SK-N-SH (cell line): ENCODE measurements at regions not wholly inside any gene's neighbourhood (a gene's known extent, or its start where the extent isn't known, plus 50 kb on each side); places are given as distances from the start of the nearest gene placed in this dataset.
A peak's percentile ranks its signal among the peaks of the same experiment; 100 is the strongest.

Experiments used
- CTCF ChIA-PET: fragments of 300-600, 350-600 bp; formaldehyde crosslinking; extraction: SDS; loops from one replicate; lab custom pipeline; 2021; lab: Yijun Ruan, JAX
- POLR2A ChIA-PET: fragments of 350-600 bp; sonication (Branson Sonifier 250); formaldehyde crosslinking; extraction: SDS; loops from one replicate; lab custom pipeline; 2020; ENCODE audit warnings: antibody characterized with exemption, inconsistent platforms; lab: Yijun Ruan, JAX
- DNase-seq: peaks from one replicate; pipeline ENCODE4 v3.0.0; 2012
- H2AFZ ChIP-seq: fragments of 200-600 bp; sonication (generic); 2 replicates; pipeline ENCODE4 v1.8.1; 2016; ENCODE audit warnings: antibody characterized with exemption, mild to moderate bottlenecking, low read depth
- H3F3A ChIP-seq: fragments of 200-600 bp; sonication (generic); replicated peaks from 2 replicates; pipeline ENCODE3; 2016; ENCODE audit warnings: antibody characterized with exemption, mild to moderate bottlenecking; ENCODE audit not compliant: insufficient read depth
- H3K27ac ChIP-seq, 2 experiments: fragments of 200-500 bp in 1 of 2; fragments of 200-600 bp in 1 of 2; sonication (Bioruptor generic) in 1 of 2; sonication (generic), shearing (Covaris generic) in 1 of 2; 2 replicates each; pipeline versions ENCODE4 v1.5.1 to v1.6.1; 2014 to 2016; ENCODE audit warnings: low read depth in 2 of 2, inconsistent platforms in 1 of 2, low read length in 1 of 2, mild to moderate bottlenecking in 1 of 2, mixed read lengths in 1 of 2
- H3K27me3 ChIP-seq: fragments of 200-600 bp; sonication (generic), shearing (Covaris generic); 2 replicates; pipeline ENCODE4 v1.6.1; 2016; ENCODE audit warnings: mixed run types; ENCODE audit not compliant: insufficient read depth
- H3K36me3 ChIP-seq, 2 experiments: fragments of 200-500 bp in 1 of 2; fragments of 200-600 bp in 1 of 2; sonication (Bioruptor generic) in 1 of 2; sonication (generic) in 1 of 2; replicated peaks in 1 of 2; 2 replicates each; pipeline versions ENCODE3 to v1.5.1; 2014 to 2016; ENCODE audit warnings: low read length in 1 of 2, mild to moderate bottlenecking in 1 of 2; ENCODE audit not compliant: insufficient read depth in 2 of 2, control insufficient read depth in 1 of 2
- H3K4me1 ChIP-seq, 2 experiments: fragments of 200-500 bp in 1 of 2; fragments of 200-600 bp in 1 of 2; sonication (Bioruptor generic) in 1 of 2; sonication (generic), shearing (Covaris generic) in 1 of 2; 2 replicates each; pipeline versions ENCODE4 v1.5.1 to v1.6.1; 2014 to 2016; ENCODE audit warnings: low read depth in 1 of 2, low read length in 1 of 2, mixed run types in 1 of 2; ENCODE audit not compliant: insufficient read depth in 2 of 2, control insufficient read depth in 1 of 2
- H3K4me2 ChIP-seq: fragments of 200-600 bp; sonication (generic), shearing (Covaris generic); 2 replicates; pipeline ENCODE4 v1.6.1; 2017; ENCODE audit warnings: mixed run types
- H3K4me3 ChIP-seq, 2 experiments: fragments of 200-500 bp in 1 of 2; fragments of 200-600 bp in 1 of 2; sonication (Bioruptor generic) in 1 of 2; sonication (generic), shearing (Covaris generic) in 1 of 2; 2 replicates each; pipeline versions ENCODE4 v1.5.1 to v1.8.1; 2014 to 2016; ENCODE audit warnings: low read depth in 2 of 2, inconsistent platforms in 1 of 2, low read length in 1 of 2, mild to moderate bottlenecking in 1 of 2, mixed read lengths in 1 of 2, moderate library complexity in 1 of 2
- H3K79me2 ChIP-seq: fragments of 200-600 bp; sonication (generic); 2 replicates; pipeline ENCODE4 v1.8.1; 2017; ENCODE audit warnings: mild to moderate bottlenecking; ENCODE audit not compliant: insufficient read depth
- H3K9ac ChIP-seq: fragments of 200-600 bp; sonication (generic); 2 replicates; pipeline ENCODE4 v1.6.1; 2017; ENCODE audit warnings: mixed run types
- H3K9me2 ChIP-seq: fragments of 200-600 bp; sonication (generic); 2 replicates; pipeline ENCODE4 v1.6.1; 2017; ENCODE audit warnings: mixed run types
- H3K9me3 ChIP-seq: fragments of 200-600 bp; sonication (generic); 2 replicates; pipeline ENCODE4 v1.6.1; 2017; ENCODE audit warnings: mixed run types, mild to moderate bottlenecking, moderate library complexity
- H4K20me1 ChIP-seq: fragments of 200-600 bp; sonication (generic); 2 replicates; pipeline ENCODE4 v1.6.1; 2017; ENCODE audit warnings: mild to moderate bottlenecking, mixed run types; ENCODE audit not compliant: insufficient read depth
- ELF1 ChIP-seq: IDR thresholded peaks from 2 replicates; pipeline ENCODE4 v1.4.0; 2012
- EP300 ChIP-seq, 2 experiments: IDR thresholded peaks; 2 replicates each; pipeline versions ENCODE4 v1.4.0 to v1.6.1; 2012; ENCODE audit warnings: borderline replicate concordance in 1 of 2, low read depth in 1 of 2, low read length in 1 of 2
- MXI1 ChIP-seq: IDR thresholded peaks from 2 replicates; pipeline ENCODE4 v1.6.1; 2012; ENCODE audit warnings: mild to moderate bottlenecking, low read depth, low read length, improper control_type of control experiment
- NFIC ChIP-seq: IDR thresholded peaks from 2 replicates; pipeline ENCODE4 v1.4.0; 2012; ENCODE audit warnings: borderline replicate concordance
- POLR2AphosphoS5 ChIP-seq: IDR thresholded peaks from 2 replicates; pipeline ENCODE4 v1.6.1; 2012; ENCODE audit warnings: low read depth, low read length
- RFX5 ChIP-seq: IDR thresholded peaks from 2 replicates; pipeline ENCODE4 v1.6.1; 2012; ENCODE audit warnings: mild to moderate bottlenecking, improper control_type of control experiment, low read length
- RXRA ChIP-seq: IDR thresholded peaks from 2 replicates; pipeline ENCODE4 v1.4.0; 2012; ENCODE audit warnings: low read depth, mild to moderate bottlenecking, borderline replicate concordance
- TAF1 ChIP-seq: IDR thresholded peaks from 2 replicates; pipeline ENCODE4 v1.6.1; 2012; ENCODE audit warnings: low read depth, mild to moderate bottlenecking, low read length, moderate library complexity, borderline replicate concordance
- TEAD4 ChIP-seq: IDR thresholded peaks from 2 replicates; pipeline ENCODE4 v1.4.0; 2012; ENCODE audit warnings: mild to moderate bottlenecking, borderline replicate concordance; ENCODE audit not compliant: insufficient read depth
- WGBS: methylation state at CpG from one replicate; pipeline ENCODE4 v1.1.6; 2017; ENCODE audit warnings: low lambda C conversion rate; 5-methylcytosine and 5-hydroxymethylcytosine counted together
- TF ChIP-seq, protein P1 (sequence below): IDR thresholded peaks from 2 replicates; pipeline ENCODE4 v1.4.0; 2012; ENCODE audit warnings: low read depth, borderline replicate concordance
- TF ChIP-seq, protein P2 (sequence below): IDR thresholded peaks from 2 replicates; pipeline ENCODE4 v1.4.0; 2012; ENCODE audit warnings: low read depth

DNA sequence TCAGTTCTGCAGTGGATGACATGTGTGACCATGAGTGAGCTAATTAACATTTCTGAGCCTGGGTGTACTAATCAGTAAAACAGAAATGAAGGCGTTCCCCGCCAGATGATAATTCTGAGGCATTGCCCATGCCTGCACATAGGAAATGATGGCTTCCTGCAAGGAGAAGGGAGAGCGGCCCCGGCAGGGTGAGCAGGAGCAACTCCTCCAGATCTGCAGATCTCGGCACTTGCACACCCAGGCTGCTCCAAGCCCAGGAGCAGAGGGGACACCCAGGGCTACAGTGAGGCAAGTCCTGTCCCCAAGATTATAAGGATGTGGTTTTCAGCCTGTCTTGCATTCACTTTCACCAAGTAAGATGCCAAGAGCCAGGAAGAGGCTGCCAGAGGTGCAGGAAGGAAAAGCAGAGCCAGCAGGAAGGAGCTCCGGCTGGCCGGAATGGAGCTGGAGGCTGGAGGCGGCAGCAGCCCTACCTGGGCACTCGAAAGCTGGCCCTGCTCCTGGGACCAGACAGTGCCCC lies 177.5 kb upstream of the CST7 start:
- H3K9ac ChIP-seq, result no peak overlapping the region
- H3K9me3 ChIP-seq, result peaks cover 7% of the 10 kb centered on the region; the same call in 1 of the 2 replicates
- peaks cover 22% of the 10 kb centered on the region for H3F3A ChIP-seq
- peaks cover 15 to 16% of the 10 kb centered on the region in 2 experiments; a peak in 1 of 4 replicates for H3K4me1 ChIP-seq
- no peak for DNase-seq
- peak overlapping the region; percentile 24; the same call in 1 of the 2 replicates for H3K4me2 ChIP-seq
- no peaks in the 10 kb centered on the region for H3K79me2 ChIP-seq
- ChIA-PET POLR2A (no interaction called here), CTCF (interaction anchor here (1.0 kb wide), 1 partner anchor 9 kb away, joined by 3 read pairs; no protein-coding TSS in a partner anchor)
- 80% methylated on average over 8 of the region's 9 CpGs for WGBS
- no peak overlapping the region for H2AFZ ChIP-seq
- no peaks in the 10 kb centered on the region for H4K20me1 ChIP-seq
- no peak overlapping the region for H3K27ac ChIP-seq
- no peaks in the 10 kb centered on the region for H3K9me2 ChIP-seq
- H3K4me3 ChIP-seq, result no peak overlapping the region
- no peaks in the 10 kb centered on the region for H3K36me3 ChIP-seq
- no peaks in the 10 kb centered on the region for H3K27me3 ChIP-seq
- TF ChIP-seq POLR2AphosphoS5, result no peak
- no peak for TF ChIP-seq RXRA

DNA sequence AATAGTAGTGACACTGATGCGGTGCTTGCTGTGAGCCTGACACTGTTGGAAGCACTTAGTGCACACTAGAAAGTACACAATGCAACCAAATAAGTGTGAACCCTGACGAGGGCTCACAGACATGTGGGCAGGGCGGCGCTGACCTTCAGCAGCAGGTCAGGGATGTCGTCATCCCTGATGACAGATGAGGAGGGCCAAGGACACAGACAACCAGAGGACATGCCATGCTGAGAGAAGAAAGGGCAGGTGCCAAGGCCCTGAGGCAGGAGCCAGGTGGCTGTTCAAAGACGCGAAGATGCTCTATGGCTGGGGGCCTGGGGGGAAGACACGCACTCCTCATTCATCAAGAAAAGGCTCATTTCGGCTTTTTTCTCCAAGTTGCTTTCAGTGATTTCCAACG lies 176.4 kb upstream of the CST7 start:
- no peaks in the 10 kb centered on the region for H3K36me3 ChIP-seq
- no peak for DNase-seq
- TF ChIP-seq RFX5 (no peak), MXI1 (no peak), NFIC (no peak), EP300 (IDR thresholded peaks at IDR 0.05; ENCODE audit: borderline replicate concordance in 1 of 2, low read depth in 1 of 2, low read length in 1 of 2) (no peak), ELF1 (no peak), POLR2AphosphoS5 (no peak), TEAD4 (no peak), TAF1 (no peak)
- TF ChIP-seq, protein P1, sequence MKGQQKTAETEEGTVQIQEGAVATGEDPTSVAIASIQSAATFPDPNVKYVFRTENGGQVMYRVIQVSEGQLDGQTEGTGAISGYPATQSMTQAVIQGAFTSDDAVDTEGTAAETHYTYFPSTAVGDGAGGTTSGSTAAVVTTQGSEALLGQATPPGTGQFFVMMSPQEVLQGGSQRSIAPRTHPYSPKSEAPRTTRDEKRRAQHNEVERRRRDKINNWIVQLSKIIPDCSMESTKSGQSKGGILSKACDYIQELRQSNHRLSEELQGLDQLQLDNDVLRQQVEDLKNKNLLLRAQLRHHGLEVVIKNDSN, result no peak
- TF ChIP-seq, protein P2, sequence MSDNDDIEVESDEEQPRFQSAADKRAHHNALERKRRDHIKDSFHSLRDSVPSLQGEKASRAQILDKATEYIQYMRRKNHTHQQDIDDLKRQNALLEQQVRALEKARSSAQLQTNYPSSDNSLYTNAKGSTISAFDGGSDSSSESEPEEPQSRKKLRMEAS, result no peak
- TF ChIP-seq, all 33 proteins: peak for 0
- no peak overlapping the region for H2AFZ ChIP-seq
- POLR2A ChIA-PET, result no interaction called here
- H3K27ac ChIP-seq, result peak overlapping the region in 1 of 2 experiments; percentile 81; a peak in 1 of 4 replicates
- no peaks in the 10 kb centered on the region for H3K9me2 ChIP-seq
- H3K9ac ChIP-seq, result no peak overlapping the region
- peaks cover 7% of the 10 kb centered on the region; the same call in 1 of the 2 replicates for H3K9me3 ChIP-seq
- peaks cover 22% of the 10 kb centered on the region for H3F3A ChIP-seq
- WGBS, result 64% methylated on average over 10 of the region's 10 CpGs
- H4K20me1 ChIP-seq, result no peaks in the 10 kb centered on the region
- peaks cover 15 to 16% of the 10 kb centered on the region in 2 experiments; a peak in 1 of 4 replicates for H3K4me1 ChIP-seq
- H3K27me3 ChIP-seq, result no peaks in the 10 kb centered on the region
- H3K79me2 ChIP-seq, result no peaks in the 10 kb centered on the region
- CTCF ChIA-PET, result no interaction called here
- H3K4me2 ChIP-seq, result peak overlapping the region; percentile 64
- no peak overlapping the region for H3K4me3 ChIP-seq
